ENCODE measurements at regions not wholly inside any gene's neighbourhood (a gene's known extent, or its start where the extent isn't known, plus 50 kb on each side); places are given as distances from the start of the nearest gene placed in this dataset.

DNA sequence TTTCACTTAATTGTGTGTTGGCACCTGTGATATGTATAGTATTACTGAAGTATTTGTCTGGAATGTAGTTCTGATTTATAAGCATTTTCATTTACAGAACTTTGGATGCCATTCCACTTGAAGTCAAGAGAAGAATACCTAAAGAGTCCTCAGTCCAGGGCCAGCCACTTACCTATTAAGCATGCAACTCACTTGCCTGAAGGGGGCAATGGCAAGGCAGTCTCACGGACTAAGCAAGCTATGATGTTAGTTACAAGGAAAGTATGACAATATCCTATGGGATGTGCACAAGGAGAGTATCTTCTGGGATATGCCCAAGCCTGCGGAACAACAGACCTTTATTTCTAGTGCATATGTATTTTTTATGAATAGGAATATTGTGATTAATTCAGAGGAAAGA lies 369.4 kb upstream of the GCFC2 start:
- TF ChIP-seq YY1 (IDR thresholded peaks at IDR 0.05; ENCODE audit: insufficient read depth, insufficient read length) (no peak), ZNF274 (IDR thresholded peaks at IDR 0.05; ENCODE audit: low read depth, low read length) (no peak), SUZ12 (IDR thresholded peaks at IDR 0.05; ENCODE audit: extremely low read depth, insufficient read depth, insufficient read length) (no peak)

Data from NT2/D1 (cell line).